HG02943 (cell line): ENCODE measurements at regions not wholly inside any gene's neighbourhood (a gene's known extent, or its start where the extent isn't known, plus 50 kb on each side); places are given as distances from the start of the nearest gene placed in this dataset.

Experiments used
- ATAC-seq: cut with Tn5 transposase; IDR thresholded peaks from one replicate; pipeline ENCODE4 v1.9.1; 2021; ENCODE audit warnings: mild to moderate bottlenecking, low read depth, moderate library complexity; ENCODE audit not compliant: unreplicated experiment

DNA sequence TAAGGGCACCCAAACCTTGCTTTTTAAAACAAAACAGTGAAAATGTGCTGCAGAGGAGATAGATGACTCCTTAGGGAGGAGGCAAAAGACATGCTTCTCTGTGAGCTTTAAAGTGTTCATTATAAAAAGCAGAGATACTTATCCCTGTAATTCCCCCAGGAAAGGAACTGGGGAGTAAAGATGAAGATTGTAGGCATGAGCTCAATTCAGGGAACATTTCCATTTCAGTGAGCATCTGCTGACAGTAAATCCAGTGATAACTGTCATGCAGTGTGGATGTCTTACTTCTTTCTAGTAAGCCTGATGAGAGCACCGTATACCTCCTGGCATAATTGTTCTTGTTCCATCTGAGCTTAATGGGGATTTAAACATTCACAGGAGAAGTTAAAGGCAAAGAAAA is 1296.5 kb downstream of the MRPL39 start:
- ATAC-seq, result no peak

DNA sequence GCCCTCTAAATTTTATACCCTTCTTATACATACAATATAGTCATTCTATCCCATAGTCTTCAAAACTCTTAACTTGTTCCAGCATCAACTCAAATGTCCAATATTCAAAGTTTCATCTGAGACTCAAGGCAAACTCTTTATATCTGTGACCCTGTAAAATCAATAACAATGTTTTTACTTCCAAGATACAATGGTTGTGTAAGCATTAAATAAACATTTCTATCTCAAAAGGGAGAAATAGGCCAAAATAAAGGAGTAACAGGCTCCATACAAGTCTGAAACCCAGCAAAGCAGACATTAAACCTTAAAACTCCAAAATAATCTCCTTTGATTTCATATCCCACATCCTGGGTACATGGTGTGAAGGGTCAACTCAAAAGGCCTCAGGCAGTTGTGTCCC is 1299.1 kb downstream of the MRPL39 start:
- no peak for ATAC-seq

DNA sequence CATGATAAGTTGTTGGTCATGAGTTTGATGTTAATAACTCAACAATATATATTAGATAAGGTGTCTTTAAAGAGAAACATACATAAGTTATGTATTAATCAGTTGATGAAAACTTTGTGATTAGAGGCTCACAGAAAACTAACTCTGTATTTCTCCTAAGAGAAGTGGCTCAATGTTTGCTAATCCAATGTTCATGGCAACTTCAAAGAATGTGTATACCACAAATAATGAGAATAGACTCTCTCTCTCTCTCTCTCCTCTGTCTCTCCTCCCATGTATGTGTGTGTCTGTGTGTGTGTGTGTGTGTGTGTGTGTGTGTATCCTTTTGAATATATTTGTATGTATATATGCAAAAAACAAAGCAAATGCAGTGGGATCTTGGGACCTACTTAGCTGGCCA is 1304.9 kb downstream of the MRPL39 start:
- no peak for ATAC-seq

DNA sequence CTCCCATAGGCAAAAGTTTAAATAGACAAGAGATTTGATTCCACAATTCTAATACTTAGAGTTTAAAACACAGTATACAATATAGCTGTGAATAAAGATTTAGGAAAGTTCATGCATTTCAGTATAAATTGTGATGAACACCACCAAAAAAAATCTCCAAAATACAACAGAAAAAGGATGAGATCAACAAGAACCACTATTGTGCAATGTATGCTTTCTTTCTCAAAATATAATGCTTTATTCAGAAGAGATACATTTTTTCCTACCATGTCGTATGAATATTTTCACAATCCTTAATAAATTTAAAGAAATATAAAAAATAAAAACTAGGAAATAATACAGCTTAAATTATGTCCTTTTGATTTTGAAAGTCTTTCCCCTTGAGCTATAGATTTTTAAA is 1309.2 kb downstream of the MRPL39 start:
- ATAC-seq, result no peak

DNA sequence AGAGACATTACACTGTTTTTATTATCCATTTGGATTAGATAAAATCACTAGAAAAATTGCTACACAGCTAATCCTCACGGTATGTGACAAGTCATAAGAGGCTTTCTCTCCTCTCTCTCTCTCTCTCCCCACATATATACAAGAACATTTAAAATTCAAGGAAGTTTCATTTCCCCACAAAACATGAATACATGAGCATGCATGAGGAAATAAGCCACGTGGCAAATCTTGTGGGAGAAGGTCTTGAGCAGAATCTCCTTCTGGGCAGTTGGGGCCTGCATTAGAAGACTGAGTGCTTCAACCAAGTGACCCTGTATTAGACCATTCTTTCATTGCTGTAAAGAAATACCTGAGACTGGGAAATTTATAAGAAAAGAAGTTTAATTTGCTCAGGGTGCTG is 1313.1 kb downstream of the MRPL39 start:
- no peak for ATAC-seq

DNA sequence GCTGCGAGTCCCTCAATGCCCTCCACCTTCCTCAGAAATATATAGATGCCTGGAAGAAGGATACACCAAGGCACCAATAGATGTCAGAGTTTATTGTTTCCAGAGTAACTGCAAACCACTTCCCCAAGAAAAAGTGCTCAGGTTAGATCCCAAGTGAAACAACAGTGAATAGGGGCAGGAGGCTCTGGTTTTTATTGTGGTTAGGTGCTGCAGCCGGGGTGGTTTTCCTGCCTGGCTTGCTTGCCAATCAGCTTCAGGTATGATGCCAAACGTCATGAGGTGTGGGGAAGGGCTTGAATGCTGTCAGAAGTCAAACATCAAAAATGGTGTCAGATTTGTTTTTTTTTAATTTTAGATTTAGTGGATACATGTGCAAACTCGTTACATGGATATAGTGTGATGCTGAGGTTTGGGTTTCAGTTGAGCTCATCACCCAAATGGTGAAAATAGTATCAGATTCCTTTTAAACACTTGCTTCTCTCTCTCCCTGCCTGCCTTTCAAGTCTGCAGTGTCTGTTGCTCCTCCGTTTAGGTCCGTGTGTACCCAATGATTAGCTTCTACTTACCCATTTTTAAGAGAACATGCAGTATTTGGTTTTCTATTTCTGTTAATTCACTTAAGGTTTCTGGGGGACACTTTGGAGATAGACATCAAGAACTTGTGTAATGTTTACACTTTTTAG is 1317.0 kb downstream of the MRPL39 start:
- no peak for ATAC-seq

DNA sequence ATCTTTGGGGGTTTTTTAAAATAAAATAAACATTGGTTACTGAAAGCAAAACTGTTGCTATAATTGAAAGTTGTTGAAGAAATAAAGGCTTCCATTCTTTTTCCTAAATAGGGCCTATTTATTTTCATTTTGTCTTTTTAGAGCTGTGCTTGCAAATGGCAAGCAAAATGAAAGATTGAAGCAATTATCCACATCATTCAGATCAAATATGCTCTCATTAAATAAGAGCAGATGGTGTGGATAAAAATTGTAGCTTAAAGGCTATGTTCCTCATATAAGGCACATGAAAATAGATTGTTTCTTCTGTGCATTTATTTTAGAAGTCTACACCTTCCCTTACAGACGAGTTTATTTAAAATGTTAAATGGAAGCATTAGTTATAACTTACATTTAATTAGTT is 1317.7 kb downstream of the MRPL39 start:
- no peak for ATAC-seq

DNA sequence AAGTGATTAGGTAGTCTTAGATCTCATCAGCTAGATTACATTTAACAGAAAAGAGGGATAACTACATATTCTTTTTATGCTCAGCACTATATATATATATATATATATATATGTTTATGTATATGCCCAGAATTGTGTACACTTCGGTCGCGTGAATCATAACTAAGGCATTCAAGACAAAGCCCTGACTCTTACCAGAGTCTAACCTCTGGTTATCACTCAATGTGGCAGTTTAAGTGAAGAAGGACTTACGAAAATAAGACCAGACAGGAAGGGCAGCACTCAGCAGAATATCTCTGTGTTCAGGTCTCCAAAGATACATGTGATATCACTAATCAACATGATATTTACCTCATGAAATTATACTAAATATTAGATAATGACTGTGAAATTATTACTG is 1326.7 kb downstream of the MRPL39 start:
- ATAC-seq, result no peak

DNA sequence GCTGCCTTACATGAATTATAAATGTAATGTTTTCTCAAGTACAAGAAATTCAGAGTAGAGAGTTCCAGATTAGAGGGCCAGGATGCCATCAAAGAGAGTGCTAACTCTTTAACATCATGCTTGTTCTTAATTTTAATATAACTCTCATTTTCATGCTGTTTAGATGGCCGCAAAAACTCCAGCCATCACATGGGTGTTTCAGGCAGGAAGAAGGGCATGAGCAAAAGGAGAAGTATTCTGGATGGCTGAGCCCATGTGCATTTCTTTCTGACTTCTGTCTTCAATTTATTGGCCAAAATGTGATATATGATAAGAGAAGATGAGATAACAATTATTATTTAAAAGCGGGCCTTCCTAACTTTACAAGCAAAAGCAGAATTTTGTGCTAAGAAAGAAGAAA is 1328.6 kb downstream of the MRPL39 start:
- ATAC-seq, result no peak

DNA sequence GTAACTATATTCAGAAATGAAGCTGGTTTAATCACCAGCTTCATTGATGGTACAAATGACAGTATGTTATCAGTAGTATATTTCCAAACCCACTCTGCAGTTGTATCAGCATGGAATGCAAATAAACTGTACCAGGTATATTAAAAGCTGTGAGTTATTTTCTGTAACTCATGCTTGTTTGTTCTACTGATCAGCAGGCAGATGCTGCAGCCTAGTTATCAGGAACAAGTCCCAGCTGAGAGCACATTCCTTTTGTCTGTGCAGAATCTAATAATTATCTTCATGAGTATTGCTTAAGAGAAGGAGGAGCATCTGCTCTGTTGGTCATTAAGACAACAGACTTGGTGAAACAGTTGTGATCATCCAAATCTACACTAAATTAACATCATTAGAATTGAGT is 1331.1 kb downstream of the MRPL39 start:
- no peak for ATAC-seq

DNA sequence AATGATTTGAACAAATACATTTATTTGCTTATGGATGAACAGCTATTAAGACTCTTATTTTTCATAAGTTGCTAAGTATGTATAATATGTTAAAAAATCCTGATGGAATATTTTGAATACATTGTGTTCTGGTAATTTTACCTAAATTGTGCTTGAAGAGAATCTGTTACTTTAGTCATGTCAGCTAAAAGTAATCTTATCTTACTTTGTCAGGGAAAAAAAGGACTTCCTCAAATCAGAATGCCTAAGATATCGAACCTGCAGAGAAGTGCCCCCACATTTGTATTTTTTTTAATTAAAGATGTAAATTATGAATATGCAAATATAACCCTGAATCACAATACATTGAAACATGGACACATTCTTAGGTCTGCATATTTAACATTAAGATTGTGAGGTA is 1331.7 kb downstream of the MRPL39 start:
- ATAC-seq, result no peak

DNA sequence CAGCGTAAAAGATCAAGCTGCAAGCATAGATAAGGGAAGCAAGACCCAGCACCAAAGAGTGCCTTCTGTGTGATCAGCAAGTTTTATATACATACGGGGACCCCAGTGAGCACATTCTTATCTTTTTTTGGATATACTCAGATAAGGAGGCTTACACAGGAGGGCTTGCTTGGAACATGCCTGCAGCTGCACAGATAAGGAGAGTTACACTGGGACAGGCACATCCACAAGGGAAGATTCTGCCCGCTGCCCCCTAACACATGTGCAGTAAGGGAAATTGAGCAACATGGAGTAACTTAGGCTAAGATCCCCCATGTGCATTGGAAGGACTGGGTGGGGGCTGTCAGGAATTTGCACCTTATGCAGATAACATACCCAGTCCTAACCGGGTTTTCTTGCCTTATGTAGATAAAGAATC is 1334.8 kb downstream of the MRPL39 start:
- no peak for ATAC-seq

DNA sequence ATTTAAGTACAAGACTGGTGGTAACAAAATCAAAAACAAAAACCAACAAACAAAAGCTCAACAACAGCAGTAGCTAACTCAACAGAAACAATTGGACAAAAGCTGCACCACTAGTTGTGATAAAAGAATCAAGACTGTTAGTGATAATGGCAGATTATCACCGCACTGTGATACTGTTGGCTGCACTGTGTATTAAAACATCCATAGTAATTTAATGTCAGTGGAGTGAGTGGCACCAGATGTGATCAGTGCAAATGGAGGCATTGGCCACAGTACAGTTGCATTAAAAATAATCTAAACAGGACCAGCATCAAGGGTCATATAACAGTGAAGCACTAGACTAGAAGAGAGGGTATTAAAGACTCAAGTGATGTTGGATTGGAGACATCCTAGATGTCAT is 1341.3 kb downstream of the MRPL39 start:
- ATAC-seq, result no peak

DNA sequence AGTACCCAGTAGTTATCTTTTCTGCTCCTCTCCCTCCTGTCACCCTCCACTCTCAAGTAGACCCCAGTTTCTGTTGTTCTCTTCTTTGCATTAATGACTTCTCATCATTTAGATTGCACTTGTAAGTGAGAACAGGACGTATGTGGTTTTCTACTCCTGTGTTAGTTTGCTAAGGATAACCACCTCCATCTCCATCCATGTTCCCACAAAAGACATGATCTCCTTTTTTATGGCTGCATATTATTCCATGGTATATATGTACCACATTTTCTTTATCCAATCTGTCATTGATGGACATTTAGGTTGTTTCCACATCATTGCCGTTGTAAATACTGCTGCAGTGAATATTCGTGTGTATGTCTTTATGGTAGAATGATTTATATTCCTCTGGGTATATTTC is 1346.5 kb downstream of the MRPL39 start:
- ATAC-seq, result no peak

DNA sequence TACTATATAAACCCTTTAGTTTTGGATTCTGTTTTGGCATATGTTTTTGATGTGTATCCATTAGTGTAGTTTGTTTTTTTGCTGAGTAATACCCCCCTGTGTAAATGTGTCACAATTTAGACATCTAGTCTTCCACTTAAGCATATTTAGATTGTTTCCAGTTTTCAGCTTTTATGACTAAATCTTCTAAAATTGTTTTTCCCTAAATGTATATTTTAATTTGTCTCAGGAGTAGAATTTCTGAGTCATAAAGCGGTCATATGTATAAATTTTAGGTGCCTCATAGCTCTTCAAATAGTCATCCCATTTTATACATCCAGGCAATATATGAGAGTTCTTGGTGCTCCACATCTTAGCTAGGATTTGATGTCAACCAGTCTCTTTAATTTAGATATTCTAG is 1348.0 kb downstream of the MRPL39 start:
- no peak for ATAC-seq

DNA sequence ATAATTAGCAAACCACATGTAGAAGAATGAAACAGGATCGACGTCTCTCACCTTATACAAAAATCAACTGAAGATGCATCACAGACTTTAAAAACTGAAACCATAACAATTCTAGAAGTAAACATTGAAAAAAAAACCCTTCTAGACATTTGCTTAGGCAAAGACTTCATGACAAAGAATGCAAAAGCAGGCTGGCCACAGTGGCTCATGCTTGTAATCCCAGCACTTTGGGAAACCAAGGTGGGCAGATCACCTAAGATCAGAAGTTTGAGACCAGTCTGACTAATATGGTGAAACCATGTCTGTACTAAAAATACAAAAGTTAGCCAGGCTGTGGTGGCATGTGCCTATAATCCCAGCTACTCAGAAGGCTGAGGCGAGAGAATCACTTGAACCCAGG is 1351.7 kb downstream of the MRPL39 start:
- ATAC-seq, result no peak

DNA sequence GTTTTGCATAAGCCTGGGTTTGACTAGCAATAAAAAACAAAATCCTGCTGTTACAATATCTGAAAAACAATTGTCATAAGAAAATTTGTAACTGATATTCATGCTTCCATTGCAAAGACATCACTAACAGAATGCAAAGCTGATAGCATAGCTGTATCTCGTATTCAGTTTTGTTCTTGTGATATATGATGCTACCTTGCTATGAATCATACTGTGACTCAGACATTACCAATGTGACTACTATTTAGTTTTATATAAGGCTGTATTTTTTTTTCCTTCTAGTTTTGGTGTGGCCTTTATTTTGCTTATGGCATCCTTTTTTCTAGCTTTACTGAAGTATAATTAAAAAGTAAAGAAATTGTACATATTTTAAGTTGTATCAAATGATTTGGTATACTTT is 1381.8 kb downstream of the MRPL39 start:
- no peak for ATAC-seq

DNA sequence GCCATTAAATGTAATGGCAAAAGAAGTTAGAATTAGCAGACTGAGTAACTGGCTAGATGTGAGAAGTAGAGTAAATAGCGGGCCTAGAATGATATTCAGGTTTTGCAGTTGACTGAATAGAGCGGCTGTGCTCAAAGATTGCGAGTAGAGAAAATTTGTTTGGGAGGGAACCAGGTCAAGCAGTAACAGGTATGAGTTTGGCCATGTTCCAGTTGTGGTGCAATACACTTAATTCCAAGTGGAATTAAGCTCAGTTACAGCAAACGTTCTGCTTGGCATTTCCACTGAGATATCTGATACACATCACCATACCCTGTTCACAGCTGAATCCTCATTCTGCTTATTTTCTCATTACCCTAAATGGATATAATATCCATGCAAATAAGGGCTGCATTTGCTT is 1382.9 kb downstream of the MRPL39 start:
- ATAC-seq, result no peak

DNA sequence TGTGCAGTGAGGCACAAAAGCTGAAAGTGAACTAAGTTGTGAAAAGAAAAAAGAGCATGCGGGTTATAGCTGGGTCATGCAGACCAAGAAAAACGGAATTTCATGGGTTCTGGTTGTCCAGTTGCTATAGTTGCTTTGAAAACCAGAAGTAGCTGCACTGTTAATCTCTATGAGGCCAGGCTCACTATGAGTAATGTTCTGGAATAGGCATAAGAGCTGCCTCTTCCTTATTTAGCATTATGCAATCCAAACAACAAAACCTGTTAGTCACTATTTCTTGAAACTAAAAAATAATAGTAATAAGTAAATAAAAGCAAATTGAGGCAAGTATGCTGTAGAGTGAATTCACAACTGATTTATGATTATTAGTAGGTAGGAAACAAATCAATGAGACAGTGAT is 1383.7 kb downstream of the MRPL39 start:
- no peak for ATAC-seq

DNA sequence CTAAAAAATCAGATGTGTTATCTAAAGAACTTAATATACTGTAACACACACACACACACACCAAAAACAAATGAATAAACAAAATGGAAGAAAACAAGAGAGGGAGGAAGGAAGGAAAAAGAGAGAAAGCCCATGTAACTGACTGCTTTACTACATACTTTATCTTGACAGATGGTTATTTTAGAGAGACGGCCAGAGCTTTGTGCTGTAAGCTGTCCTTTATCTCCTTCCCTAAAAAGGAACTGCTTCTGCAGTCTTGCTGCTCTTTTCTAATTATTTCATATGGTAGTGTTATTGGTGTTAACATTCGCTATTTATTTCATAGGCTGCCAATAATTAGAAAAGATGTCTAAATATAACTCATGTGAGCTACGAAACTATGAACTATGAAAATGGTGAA is 1384.6 kb downstream of the MRPL39 start:
- no peak for ATAC-seq

DNA sequence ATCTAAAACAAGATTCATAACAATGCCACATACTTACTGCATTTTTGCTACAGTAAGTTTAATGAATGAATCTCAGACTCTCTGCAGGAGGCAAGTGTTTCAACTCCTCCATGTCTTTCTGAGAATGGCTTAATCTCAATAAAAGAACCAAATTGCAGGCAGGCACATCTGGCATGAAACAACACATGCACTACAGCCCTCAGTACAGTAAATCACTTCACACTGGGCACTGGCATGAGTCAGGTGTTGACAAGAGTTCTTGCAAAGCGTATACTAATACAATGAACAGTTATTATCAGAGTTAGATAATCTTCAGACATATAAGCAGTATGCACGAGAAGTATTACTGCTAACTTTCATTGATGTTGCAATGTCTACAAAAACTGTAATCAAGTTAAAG is 1386.8 kb downstream of the MRPL39 start:
- ATAC-seq, result no peak

DNA sequence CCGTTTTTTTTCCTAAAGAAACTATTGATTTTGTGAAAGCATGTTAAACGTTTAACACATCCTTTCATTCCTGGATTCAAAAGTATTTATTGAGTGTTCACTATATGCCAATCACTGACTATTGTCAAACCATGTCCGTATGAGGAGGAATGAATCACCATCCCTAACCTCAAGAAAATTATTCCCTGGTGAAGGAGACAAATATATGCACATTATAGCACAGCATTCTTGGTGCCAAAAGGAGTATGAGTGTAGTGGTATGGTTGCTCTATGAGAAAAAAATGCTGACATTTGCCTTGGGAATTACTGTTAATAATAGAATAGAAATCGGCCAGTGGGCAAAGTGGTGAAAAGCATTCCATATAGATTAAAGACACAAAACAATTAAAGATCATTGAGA is 1390.1 kb downstream of the MRPL39 start:
- ATAC-seq, result no peak

DNA sequence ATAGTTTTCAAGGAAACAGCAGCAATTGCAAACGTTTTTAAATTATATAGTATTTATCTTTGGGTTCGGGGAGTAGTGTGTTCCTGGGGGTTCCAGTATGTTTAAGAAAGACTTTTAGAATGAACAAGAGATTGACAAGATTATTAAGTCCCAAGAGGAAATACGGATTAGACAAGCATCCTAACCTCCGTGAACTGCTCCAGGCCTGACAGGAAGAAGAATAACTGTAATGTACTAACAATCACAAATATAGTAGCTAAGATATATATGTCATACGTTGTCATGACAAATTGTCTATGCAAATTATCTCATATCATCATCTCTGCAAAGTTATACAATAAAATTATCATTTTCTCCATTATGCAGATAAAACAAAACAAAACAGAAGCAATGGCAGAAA is 1397.2 kb downstream of the MRPL39 start:
- no peak for ATAC-seq
